ENCODE measurements at regions not wholly inside any gene's neighbourhood (a gene's known extent, or its start where the extent isn't known, plus 50 kb on each side); places are given as distances from the start of the nearest gene placed in this dataset.

GRCh38 chr18:34981487-34981886 lies 59.7 kb upstream of the MAPRE2 start:
- H3K27ac Mint-ChIP-seq = no peak overlapping the region
- H3K36me3 ChIP-seq (ENCODE audit: control insufficient read depth in 2 of 3, insufficient read depth in 3 of 3, low read length in 3 of 3) = no peaks in the 10 kb centered on the region
- peaks cover 12 to 26% (median 20%) of the 10 kb centered on the region in 7 donors for H3K4me1 Mint-ChIP-seq
- no peaks in the 10 kb centered on the region for H3K36me3 Mint-ChIP-seq
- H3K4me3 Mint-ChIP-seq = no peak overlapping the region
- H3K27ac ChIP-seq (ENCODE audit: low read depth, low read length) = no peak overlapping the region
- ChIA-PET POLR2A (no interaction called here), CTCF (interaction anchor here (0.7 kb wide), 1 partner anchor 16 kb away, joined by 3 read pairs; no protein-coding TSS in a partner anchor)
- H3K4me1 ChIP-seq (ENCODE audit: control insufficient read depth in 2 of 2, insufficient read depth in 2 of 2, low read length in 2 of 2) = no peaks in the 10 kb centered on the region
- H3K9me3 ChIP-seq (ENCODE audit: control insufficient read depth in 2 of 3, low read length in 3 of 3) = no peaks in the 10 kb centered on the region
- DNase-seq (no peak), ATAC-seq (no peak)
- H3K27me3 Mint-ChIP-seq = peaks cover 0 to 38% (median 0%) of the 10 kb centered on the region in 5 donors
- no peaks in the 10 kb centered on the region for H3K27me3 ChIP-seq (ENCODE audit: control insufficient read depth in 2 of 2, insufficient read depth in 2 of 2, low read length in 2 of 2)
- H3K9me3 Mint-ChIP-seq = no peaks in the 10 kb centered on the region
- H3K4me3 ChIP-seq (ENCODE audit: low read length) = no peak overlapping the region
- intact Hi-C loops (cut with micrococcal nuclease) = no loop called here

GRCh38 chr18:34985963-34986362 lies 55.2 kb upstream of the MAPRE2 start:
- ATAC-seq (no peak), DNase-seq (no peak)
- Histone ChIP-seq H3K27me3 (ENCODE audit: control insufficient read depth in 2 of 2, insufficient read depth in 2 of 2, low read length in 2 of 2) (no peaks in the 10 kb centered on the region), H3K27ac (ENCODE audit: low read depth, low read length) (no peak overlapping the region), H3K9me3 (ENCODE audit: control insufficient read depth in 2 of 3, low read length in 3 of 3) (no peaks in the 10 kb centered on the region), H3K36me3 (ENCODE audit: control insufficient read depth in 2 of 3, insufficient read depth in 3 of 3, low read length in 3 of 3) (no peaks in the 10 kb centered on the region), H3K4me3 (ENCODE audit: low read length) (no peak overlapping the region), H3K4me1 (ENCODE audit: control insufficient read depth in 2 of 2, insufficient read depth in 2 of 2, low read length in 2 of 2) (no peaks in the 10 kb centered on the region)
- ChIA-PET POLR2A (interaction anchor here (1.6 kb wide), 1 partner anchor 44 kb away, joined by 4 read pairs; no protein-coding TSS in a partner anchor), CTCF (no interaction called here)
- Mint-ChIP-seq H3K27ac (no peak overlapping the region), H3K9me3 (no peaks in the 10 kb centered on the region), H3K4me1 (peaks cover 0 to 5% (median 0%) of the 10 kb centered on the region in 7 donors), H3K36me3 (no peaks in the 10 kb centered on the region), H3K4me3 (no peak overlapping the region), H3K27me3 (peaks cover 0 to 8% (median 0%) of the 10 kb centered on the region in 5 donors)
- intact Hi-C loops (cut with micrococcal nuclease) = no loop called here

GRCh38 chr18:34990597-34990996 lies 50.6 kb upstream of the MAPRE2 start:
- H3K9me3 ChIP-seq (ENCODE audit: control insufficient read depth in 2 of 3, low read length in 3 of 3) = no peaks in the 10 kb centered on the region
- ATAC-seq (no peak), DNase-seq (no peak)
- Mint-ChIP-seq H3K27ac (no peak overlapping the region), H3K4me1 (peaks cover 0 to 9% (median 0%) of the 10 kb centered on the region in 7 donors), H3K36me3 (peaks cover 0 to 4% (median 0%) of the 10 kb centered on the region in 5 donors), H3K9me3 (no peaks in the 10 kb centered on the region), H3K4me3 (no peak overlapping the region), H3K27me3 (peaks cover 0 to 6% (median 0%) of the 10 kb centered on the region in 5 donors)
- H3K4me1 ChIP-seq (ENCODE audit: control insufficient read depth in 2 of 2, insufficient read depth in 2 of 2, low read length in 2 of 2) = no peaks in the 10 kb centered on the region
- no peak overlapping the region for H3K4me3 ChIP-seq (ENCODE audit: low read length)
- intact Hi-C loops (cut with micrococcal nuclease) = no loop called here
- H3K27me3 ChIP-seq (ENCODE audit: control insufficient read depth in 2 of 2, insufficient read depth in 2 of 2, low read length in 2 of 2) = no peaks in the 10 kb centered on the region
- H3K36me3 ChIP-seq (ENCODE audit: control insufficient read depth in 2 of 3, insufficient read depth in 3 of 3, low read length in 3 of 3) = no peaks in the 10 kb centered on the region
- ChIA-PET POLR2A (no interaction called here), CTCF (no interaction called here)
- H3K27ac ChIP-seq (ENCODE audit: low read depth, low read length) = no peak overlapping the region

GRCh38 chr18:34991152-34991551 lies 50.1 kb upstream of the MAPRE2 start:
- Histone ChIP-seq H3K4me3 (ENCODE audit: low read length) (no peak overlapping the region), H3K36me3 (ENCODE audit: control insufficient read depth in 2 of 3, insufficient read depth in 3 of 3, low read length in 3 of 3) (no peaks in the 10 kb centered on the region), H3K9me3 (ENCODE audit: control insufficient read depth in 2 of 3, low read length in 3 of 3) (no peaks in the 10 kb centered on the region), H3K27ac (ENCODE audit: low read depth, low read length) (no peak overlapping the region), H3K27me3 (ENCODE audit: control insufficient read depth in 2 of 2, insufficient read depth in 2 of 2, low read length in 2 of 2) (no peaks in the 10 kb centered on the region), H3K4me1 (ENCODE audit: control insufficient read depth in 2 of 2, insufficient read depth in 2 of 2, low read length in 2 of 2) (no peaks in the 10 kb centered on the region)
- POLR2A ChIA-PET = no interaction called here
- ATAC-seq (no peak), DNase-seq (no peak)
- peaks cover 0 to 4% (median 0%) of the 10 kb centered on the region in 5 donors for H3K36me3 Mint-ChIP-seq
- CTCF ChIA-PET = no interaction called here
- intact Hi-C loops (cut with micrococcal nuclease) = no loop called here
- peaks cover 0 to 6% (median 0%) of the 10 kb centered on the region in 5 donors for H3K27me3 Mint-ChIP-seq
- no peaks in the 10 kb centered on the region for H3K9me3 Mint-ChIP-seq
- H3K27ac Mint-ChIP-seq = no peak overlapping the region
- no peak overlapping the region for H3K4me3 Mint-ChIP-seq
- H3K4me1 Mint-ChIP-seq = peaks cover 0 to 9% (median 0%) of the 10 kb centered on the region in 7 donors

All from naive thymus-derived CD4-positive, alpha-beta T cell (primary cell).